ENCODE measurements at regions not wholly inside any gene's neighbourhood (a gene's known extent, or its start where the extent isn't known, plus 50 kb on each side); places are given as distances from the start of the nearest gene placed in this dataset.

DNA sequence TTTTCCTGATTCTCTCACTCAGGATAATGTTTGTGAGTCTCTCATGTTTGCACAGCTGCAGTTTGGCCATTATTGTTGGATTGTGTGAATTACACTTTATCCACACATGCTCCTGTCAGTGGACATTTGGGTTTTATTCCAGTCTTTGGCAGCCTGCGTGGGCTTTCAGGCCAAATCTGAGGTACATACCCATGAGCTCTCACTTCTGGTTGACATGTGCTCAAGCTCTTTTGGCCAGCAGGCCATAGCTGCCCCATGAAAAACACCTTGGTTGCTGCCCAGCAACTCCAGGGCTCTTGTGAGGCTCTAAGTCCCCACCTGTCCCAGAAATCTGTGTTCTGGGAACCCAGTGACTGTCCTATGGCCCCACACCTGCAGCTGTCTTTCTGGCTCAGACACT, 124.5 kb upstream of the GALNT2 start:
- Histone ChIP-seq H3K9me3 (ENCODE audit: low read length) (no peaks in the 10 kb centered on the region), H2AFZ (ENCODE audit: low read depth, low read length) (no peak overlapping the region), H3K9ac (ENCODE audit: low read length) (no peak overlapping the region), H3K36me3 (ENCODE audit: insufficient read depth, low read length) (no peaks in the 10 kb centered on the region), H3K27ac (ENCODE audit: low read length) (no peak overlapping the region), H3F3A (ENCODE audit: insufficient read depth, low read length, poor library complexity, severe bottlenecking) (no peaks in the 10 kb centered on the region), H3K4me3 (ENCODE audit: low read length) (no peak overlapping the region), H4K20me1 (ENCODE audit: insufficient read depth) (no peaks in the 10 kb centered on the region), H3K27me3 (ENCODE audit: insufficient read depth, low read depth, low read length) (no peaks in the 10 kb centered on the region), H3K9me2 (ENCODE audit: insufficient read depth, low read length) (no peaks in the 10 kb centered on the region), H3K4me2 (ENCODE audit: low read length) (no peak overlapping the region), H3K79me2 (replicated peaks; ENCODE audit: insufficient read depth, low read length) (no peaks in the 10 kb centered on the region)
- TF ChIP-seq MXI1 (conservative IDR thresholded peaks at IDR 0.05; ENCODE audit: poor library complexity, severe bottlenecking) (no peak), RAD21 (conservative IDR thresholded peaks at IDR 0.05) (no peak), POLR2AphosphoS5 (IDR thresholded peaks at IDR 0.05) (no peak), SMC3 (conservative IDR thresholded peaks at IDR 0.05; ENCODE audit: poor library complexity) (no peak), EP300 (conservative IDR thresholded peaks at IDR 0.05; ENCODE audit: poor library complexity, severe bottlenecking) (no peak), EZH2 (IDR thresholded peaks at IDR 0.05; ENCODE audit: borderline replicate concordance, insufficient read depth, low read length, poor library complexity, severe bottlenecking) (no peak)
- TF ChIP-seq, protein P1, sequence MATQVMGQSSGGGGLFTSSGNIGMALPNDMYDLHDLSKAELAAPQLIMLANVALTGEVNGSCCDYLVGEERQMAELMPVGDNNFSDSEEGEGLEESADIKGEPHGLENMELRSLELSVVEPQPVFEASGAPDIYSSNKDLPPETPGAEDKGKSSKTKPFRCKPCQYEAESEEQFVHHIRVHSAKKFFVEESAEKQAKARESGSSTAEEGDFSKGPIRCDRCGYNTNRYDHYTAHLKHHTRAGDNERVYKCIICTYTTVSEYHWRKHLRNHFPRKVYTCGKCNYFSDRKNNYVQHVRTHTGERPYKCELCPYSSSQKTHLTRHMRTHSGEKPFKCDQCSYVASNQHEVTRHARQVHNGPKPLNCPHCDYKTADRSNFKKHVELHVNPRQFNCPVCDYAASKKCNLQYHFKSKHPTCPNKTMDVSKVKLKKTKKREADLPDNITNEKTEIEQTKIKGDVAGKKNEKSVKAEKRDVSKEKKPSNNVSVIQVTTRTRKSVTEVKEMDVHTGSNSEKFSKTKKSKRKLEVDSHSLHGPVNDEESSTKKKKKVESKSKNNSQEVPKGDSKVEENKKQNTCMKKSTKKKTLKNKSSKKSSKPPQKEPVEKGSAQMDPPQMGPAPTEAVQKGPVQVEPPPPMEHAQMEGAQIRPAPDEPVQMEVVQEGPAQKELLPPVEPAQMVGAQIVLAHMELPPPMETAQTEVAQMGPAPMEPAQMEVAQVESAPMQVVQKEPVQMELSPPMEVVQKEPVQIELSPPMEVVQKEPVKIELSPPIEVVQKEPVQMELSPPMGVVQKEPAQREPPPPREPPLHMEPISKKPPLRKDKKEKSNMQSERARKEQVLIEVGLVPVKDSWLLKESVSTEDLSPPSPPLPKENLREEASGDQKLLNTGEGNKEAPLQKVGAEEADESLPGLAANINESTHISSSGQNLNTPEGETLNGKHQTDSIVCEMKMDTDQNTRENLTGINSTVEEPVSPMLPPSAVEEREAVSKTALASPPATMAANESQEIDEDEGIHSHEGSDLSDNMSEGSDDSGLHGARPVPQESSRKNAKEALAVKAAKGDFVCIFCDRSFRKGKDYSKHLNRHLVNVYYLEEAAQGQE (IDR thresholded peaks at IDR 0.05; ENCODE audit: borderline replicate concordance) = no peak

- Histone ChIP-seq H3K27ac (ENCODE audit: low read length) (no peak overlapping the region), H3K4me2 (ENCODE audit: low read length) (no peak overlapping the region), H3K9ac (ENCODE audit: low read length) (no peak overlapping the region), H3K27me3 (ENCODE audit: insufficient read depth, low read depth, low read length) (no peaks in the 10 kb centered on the region), H3K4me3 (ENCODE audit: low read length) (no peak overlapping the region), H3K9me2 (ENCODE audit: insufficient read depth, low read length) (no peaks in the 10 kb centered on the region), H4K20me1 (ENCODE audit: insufficient read depth) (no peaks in the 10 kb centered on the region), H3K36me3 (ENCODE audit: insufficient read depth, low read length) (no peaks in the 10 kb centered on the region), H3K9me3 (ENCODE audit: low read length) (no peaks in the 10 kb centered on the region), H3F3A (ENCODE audit: insufficient read depth, low read length, poor library complexity, severe bottlenecking) (no peaks in the 10 kb centered on the region), H2AFZ (ENCODE audit: low read depth, low read length) (no peak overlapping the region), H3K79me2 (replicated peaks; ENCODE audit: insufficient read depth, low read length) (no peaks in the 10 kb centered on the region)
- TF ChIP-seq EP300 (conservative IDR thresholded peaks at IDR 0.05; ENCODE audit: poor library complexity, severe bottlenecking) = no peak
- TF ChIP-seq MXI1 (conservative IDR thresholded peaks at IDR 0.05; ENCODE audit: poor library complexity, severe bottlenecking) = no peak
- no peak for TF ChIP-seq CTCF (IDR thresholded peaks at IDR 0.05; ENCODE audit: poor library complexity, severe bottlenecking)
- no peak for TF ChIP-seq POLR2AphosphoS5 (IDR thresholded peaks at IDR 0.05)
- TF ChIP-seq, protein P1 (IDR thresholded peaks at IDR 0.05; ENCODE audit: borderline replicate concordance) = no peak
- no peak for TF ChIP-seq TAF1 (IDR thresholded peaks at IDR 0.05; ENCODE audit: low read depth)
- no peak for TF ChIP-seq EZH2 (IDR thresholded peaks at IDR 0.05; ENCODE audit: borderline replicate concordance, insufficient read depth, low read length, poor library complexity, severe bottlenecking)
- TF ChIP-seq RAD21 (conservative IDR thresholded peaks at IDR 0.05) = no peak
- no peak for TF ChIP-seq SMC3 (conservative IDR thresholded peaks at IDR 0.05; ENCODE audit: poor library complexity)
Observed at GRCh38 chr1:229943148-229943714, 123.8 kb upstream of the GALNT2 start.
